SJSA1 (cell line): ENCODE measurements at regions not wholly inside any gene's neighbourhood (a gene's known extent, or its start where the extent isn't known, plus 50 kb on each side); places are given as distances from the start of the nearest gene placed in this dataset.

ENCODE experiments used
- DNase-seq, 2 experiments: peaks; one replicate each; pipeline ENCODE4 v3.0.0-alpha.2; 2015 to 2020; ENCODE audit warnings: low spot score in 2 of 2, low read depth in 1 of 2
- H3K27ac ChIP-seq: fragments of 250-450 bp; sonication (Bioruptor Pico); 2 replicates; pipeline ENCODE4 v1.5.1; 2020; ENCODE audit warnings: mild to moderate bottlenecking, moderate library complexity
- H3K27me3 ChIP-seq: fragments of 250-450 bp; sonication (Bioruptor Pico); replicated peaks from 2 replicates; pipeline ENCODE4 v1.5.1; 2020; ENCODE audit warnings: mild to moderate bottlenecking, moderate library complexity
- H3K36me3 ChIP-seq: fragments of 250-450 bp; sonication (Bioruptor Pico); 2 replicates; pipeline ENCODE4 v1.5.1; 2020; ENCODE audit warnings: mild to moderate bottlenecking
- H3K4me1 ChIP-seq: fragments of 250-450 bp; sonication (Bioruptor Pico); replicated peaks from 2 replicates; pipeline ENCODE4 v1.6.1; 2021; ENCODE audit warnings: mild to moderate bottlenecking
- H3K4me3 ChIP-seq: fragments of 250-450 bp; sonication (Bioruptor Pico); 2 replicates; pipeline ENCODE4 v1.5.1; 2020; ENCODE audit warnings: mild to moderate bottlenecking
- H3K9me3 ChIP-seq: fragments of 250-450 bp; sonication (Bioruptor Pico); replicated peaks from 2 replicates; pipeline ENCODE4 v1.5.1; 2020; ENCODE audit warnings: mild to moderate bottlenecking

DNA sequence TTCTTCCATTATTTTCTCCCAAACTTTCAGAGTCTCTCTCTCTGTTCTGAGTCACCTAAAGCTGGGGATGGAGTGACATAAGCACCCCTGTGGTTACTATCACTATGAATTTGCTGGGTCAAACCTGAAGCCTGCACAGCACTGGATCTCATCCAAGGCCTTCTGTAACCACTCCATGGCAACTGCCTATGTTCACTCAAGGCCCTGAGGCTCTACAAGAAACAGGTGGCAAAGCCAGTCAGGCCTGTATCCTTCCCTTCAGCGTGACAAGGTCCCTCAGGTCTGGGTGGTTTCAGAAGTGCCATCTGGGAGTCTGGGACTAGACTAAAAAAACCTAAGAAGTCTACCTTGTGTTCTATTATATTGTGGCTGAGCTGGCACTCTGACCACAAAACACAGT, 1278.8 kb upstream of the EYS start:
- Histone ChIP-seq H3K27me3 (no peaks in the 10 kb centered on the region; the same call in 1 of the 2 replicates), H3K9me3 (peaks cover 4% of the 10 kb centered on the region; the same call in 1 of the 2 replicates), H3K4me1 (no peaks in the 10 kb centered on the region), H3K27ac (no peak overlapping the region), H3K4me3 (no peak overlapping the region), H3K36me3 (no peaks in the 10 kb centered on the region)
- no peak for DNase-seq

DNA sequence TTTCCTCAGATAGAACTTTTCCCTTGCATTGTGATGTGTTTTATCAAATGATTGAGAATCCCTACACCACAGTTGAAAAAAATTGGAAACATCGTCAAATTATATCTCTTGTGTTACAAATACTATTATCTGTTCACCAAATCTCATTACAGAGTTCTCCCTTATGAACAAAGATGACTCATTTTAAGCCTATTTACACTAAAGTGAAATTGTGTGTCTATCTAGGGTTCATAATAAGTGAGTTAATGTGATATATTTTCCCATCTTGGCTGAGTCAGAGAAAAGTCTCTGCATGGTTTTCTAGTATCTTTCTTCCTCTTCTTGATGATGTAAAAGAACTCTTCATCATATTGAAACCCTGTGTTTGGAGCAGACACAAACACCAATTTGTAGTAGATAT, 1263.3 kb upstream of the EYS start:
- peaks cover 3% of the 10 kb centered on the region; the same call in 1 of the 2 replicates for H3K9me3 ChIP-seq
- no peaks in the 10 kb centered on the region for H3K36me3 ChIP-seq
- DNase-seq, result no peak
- no peaks in the 10 kb centered on the region for H3K27me3 ChIP-seq
- no peak overlapping the region for H3K27ac ChIP-seq
- no peaks in the 10 kb centered on the region for H3K4me1 ChIP-seq
- no peak overlapping the region for H3K4me3 ChIP-seq

DNA sequence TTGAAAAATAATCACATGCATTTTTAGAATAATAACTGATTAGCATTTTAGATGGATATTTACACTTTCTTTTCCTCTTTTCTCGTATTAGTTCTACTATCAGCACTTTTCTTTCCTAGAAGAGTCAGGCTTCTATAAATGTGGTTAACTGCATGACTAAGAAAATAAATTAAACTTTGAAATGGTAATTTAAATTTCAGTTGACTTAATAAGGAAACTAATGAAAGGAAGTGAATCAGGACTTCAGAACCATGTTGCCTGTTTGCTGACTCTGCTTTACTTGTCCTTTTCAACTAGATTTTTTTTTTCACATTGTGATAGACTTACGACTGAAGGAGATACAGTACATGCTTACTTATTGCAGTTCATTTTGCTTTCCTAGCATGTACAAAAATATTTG, 1258.2 kb upstream of the EYS start:
- no peak overlapping the region for H3K27ac ChIP-seq
- H3K4me1 ChIP-seq, result no peaks in the 10 kb centered on the region
- no peak overlapping the region for H3K4me3 ChIP-seq
- no peak for DNase-seq
- H3K9me3 ChIP-seq, result 0 out of 2 replicates have a peak, but pooled peaks cover 7% of the 10 kb centered on the region
- H3K36me3 ChIP-seq, result no peaks in the 10 kb centered on the region
- H3K27me3 ChIP-seq, result no peaks in the 10 kb centered on the region

DNA sequence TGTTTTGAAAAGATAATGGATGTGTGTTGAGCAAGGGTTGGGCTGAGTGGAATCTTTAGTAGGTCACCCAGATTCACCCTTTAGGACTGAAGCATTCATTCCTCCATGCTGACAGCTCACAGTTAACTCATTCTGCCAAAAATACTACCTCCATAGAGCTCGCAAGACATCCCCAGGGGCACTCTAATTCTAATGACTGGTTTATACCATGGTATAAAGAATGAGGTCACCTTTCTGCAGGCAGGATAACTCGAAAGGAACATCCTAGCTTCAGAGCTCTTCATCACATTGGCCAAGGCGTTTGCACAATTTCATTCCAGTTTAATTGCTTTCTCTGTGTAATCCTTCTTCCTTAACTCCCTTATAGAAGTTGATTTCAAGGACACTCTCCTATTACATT, 1257.2 kb upstream of the EYS start:
- DNase-seq, result no peak

DNA sequence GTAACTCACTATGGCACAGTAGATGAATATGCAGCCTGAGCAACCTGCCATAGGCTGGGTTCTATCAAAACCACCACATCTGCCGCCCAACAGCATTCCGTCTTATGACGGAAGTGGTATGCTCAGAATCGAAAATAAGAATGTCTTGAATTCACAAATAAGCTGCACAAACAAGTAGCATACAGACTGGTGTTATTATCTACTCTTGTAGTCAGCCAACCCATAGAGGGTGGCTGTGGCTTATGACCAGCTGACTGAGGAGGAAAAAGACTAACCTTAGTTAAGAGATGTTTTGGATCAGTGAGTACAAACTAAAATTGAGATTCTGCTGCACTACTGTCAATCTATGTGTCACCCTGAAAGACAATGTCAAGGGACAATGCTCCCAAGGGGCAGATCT, 1255.1 kb upstream of the EYS start:
- H3K4me1 ChIP-seq, result no peaks in the 10 kb centered on the region
- 0 out of 2 replicates have a peak, but pooled peaks cover 7% of the 10 kb centered on the region for H3K9me3 ChIP-seq

More for the DNA sequence above, 1257.2 kb upstream of the EYS start:
- no peaks in the 10 kb centered on the region for H3K36me3 ChIP-seq
- 0 out of 2 replicates have a peak, but pooled peaks cover 7% of the 10 kb centered on the region for H3K9me3 ChIP-seq
- no peaks in the 10 kb centered on the region for H3K4me1 ChIP-seq
- H3K4me3 ChIP-seq, result no peak overlapping the region
- H3K27me3 ChIP-seq, result no peaks in the 10 kb centered on the region
- no peak overlapping the region for H3K27ac ChIP-seq

DNA sequence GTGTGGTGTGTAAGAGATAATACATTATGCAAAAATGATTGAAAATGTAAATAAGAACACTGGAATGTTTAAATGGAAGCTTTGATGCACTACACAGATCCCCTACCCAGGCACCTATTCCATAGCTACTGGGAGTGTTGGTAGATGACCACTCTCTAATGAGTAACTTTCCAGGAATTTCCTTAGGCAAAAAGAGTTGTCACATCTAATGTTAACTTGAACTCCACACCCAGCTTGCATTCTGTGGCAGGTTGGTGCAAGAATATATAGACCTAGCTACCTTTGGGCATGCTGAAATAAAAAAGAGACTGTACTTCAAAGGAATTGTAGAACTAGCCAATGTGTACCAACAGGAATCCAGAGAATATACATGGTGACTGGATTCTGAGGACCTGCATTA, 1254.2 kb upstream of the EYS start:
- H3K4me3 ChIP-seq, result no peak overlapping the region
- no peak for DNase-seq
- no peaks in the 10 kb centered on the region for H3K4me1 ChIP-seq
- H3K27me3 ChIP-seq, result no peaks in the 10 kb centered on the region
- 0 out of 2 replicates have a peak, but pooled peaks cover 4% of the 10 kb centered on the region for H3K9me3 ChIP-seq
- H3K27ac ChIP-seq, result no peak overlapping the region
- H3K36me3 ChIP-seq, result no peaks in the 10 kb centered on the region

More for the DNA sequence above, 1255.1 kb upstream of the EYS start:
- no peaks in the 10 kb centered on the region for H3K36me3 ChIP-seq
- H3K4me3 ChIP-seq, result no peak overlapping the region
- H3K27ac ChIP-seq, result no peak overlapping the region
- H3K27me3 ChIP-seq, result no peaks in the 10 kb centered on the region
- no peak for DNase-seq

DNA sequence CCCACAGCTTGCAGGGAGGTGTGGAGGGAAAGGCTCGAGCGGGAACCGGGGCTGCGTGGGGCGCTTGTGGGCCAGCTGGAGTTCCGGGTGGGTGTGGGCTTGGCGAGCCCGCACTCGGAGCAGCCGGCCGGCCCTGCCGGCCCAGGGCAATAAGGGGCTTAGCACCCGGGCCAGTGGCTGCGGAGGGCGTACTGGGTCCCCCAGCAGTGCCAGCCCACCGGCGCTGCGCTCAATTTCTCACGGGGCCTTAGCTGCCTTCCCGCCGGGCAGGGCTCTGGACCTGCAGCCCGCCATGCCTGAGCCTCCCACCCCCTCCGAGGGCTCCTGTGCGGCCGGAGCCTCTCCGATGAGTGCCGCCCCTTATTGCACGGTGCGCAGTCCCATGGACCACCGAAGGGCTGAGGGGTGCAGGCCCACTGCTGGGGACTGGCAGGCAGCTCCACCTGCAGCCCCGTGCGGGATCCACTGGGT, 1242.2 kb upstream of the EYS start:
- H3K9me3 ChIP-seq, result no peaks in the 10 kb centered on the region; the same call in 1 of the 2 replicates
- H3K27me3 ChIP-seq, result no peaks in the 10 kb centered on the region
- no peak overlapping the region for H3K4me3 ChIP-seq
- no peaks in the 10 kb centered on the region for H3K36me3 ChIP-seq
- DNase-seq, result no peak
- H3K27ac ChIP-seq, result no peak overlapping the region
- no peaks in the 10 kb centered on the region for H3K4me1 ChIP-seq

DNA sequence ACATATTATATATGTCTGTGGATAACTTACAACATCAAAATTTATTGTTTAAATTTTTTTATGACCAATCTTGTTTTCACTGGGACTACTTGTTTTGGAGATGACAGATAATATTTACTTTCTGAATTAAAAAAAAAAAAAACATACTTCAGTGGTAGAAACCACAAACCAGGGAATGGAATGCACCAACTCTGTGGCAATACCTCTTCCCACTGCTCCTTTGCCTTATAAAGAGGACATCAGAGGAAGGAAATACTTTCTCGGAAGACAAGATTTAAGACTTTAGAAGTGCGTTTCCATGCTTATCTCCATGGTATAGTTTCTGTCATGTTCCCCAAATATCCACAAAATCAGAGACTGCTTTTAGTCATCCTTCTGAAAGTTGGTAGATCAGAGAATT, 1241.1 kb upstream of the EYS start:
- no peak for DNase-seq
- no peaks in the 10 kb centered on the region for H3K27me3 ChIP-seq
- no peak overlapping the region for H3K4me3 ChIP-seq
- H3K4me1 ChIP-seq, result no peaks in the 10 kb centered on the region
- no peaks in the 10 kb centered on the region for H3K36me3 ChIP-seq
- no peak overlapping the region for H3K27ac ChIP-seq
- H3K9me3 ChIP-seq, result no peaks in the 10 kb centered on the region

DNA sequence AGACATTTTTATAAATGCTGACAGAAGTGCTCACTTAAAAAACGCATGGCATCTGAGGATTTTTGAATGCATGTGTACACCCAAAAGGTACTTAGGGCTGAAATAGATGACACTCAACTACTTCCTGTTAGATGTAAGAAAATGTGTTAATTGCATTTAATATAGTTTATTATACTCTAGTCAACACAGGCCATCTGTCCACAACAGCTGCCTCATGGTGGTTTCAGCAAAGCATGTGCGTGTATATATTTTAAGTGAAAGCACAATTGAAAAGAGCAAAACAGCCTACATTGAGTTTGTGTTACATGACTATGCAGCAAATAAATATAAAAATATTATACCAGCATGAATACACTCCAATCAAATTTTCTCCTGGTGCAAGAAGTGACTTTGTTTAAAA, 1233.0 kb upstream of the EYS start:
- no peaks in the 10 kb centered on the region for H3K4me1 ChIP-seq

DNA sequence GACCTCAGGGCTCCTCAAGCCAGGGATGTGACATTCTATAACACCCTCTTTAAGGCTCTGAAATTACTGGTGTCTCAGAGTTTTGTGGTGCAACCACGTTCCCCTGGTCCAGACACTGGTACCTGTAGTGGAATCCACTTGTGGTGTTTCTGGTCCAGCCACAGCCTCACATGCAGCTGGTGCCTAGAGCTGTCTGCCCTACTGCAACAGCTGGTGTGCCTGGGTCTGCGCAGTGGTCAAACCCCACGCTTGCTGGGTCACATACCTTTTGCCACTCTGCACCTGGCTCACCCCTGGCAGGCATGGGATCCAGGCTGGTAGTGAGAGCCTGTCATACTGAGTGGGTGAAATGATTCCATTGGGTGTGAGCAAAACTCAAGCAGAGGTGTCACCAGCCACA, 1230.2 kb upstream of the EYS start:
- no peaks in the 10 kb centered on the region for H3K36me3 ChIP-seq
- H3K27me3 ChIP-seq, result no peaks in the 10 kb centered on the region
- no peak for DNase-seq
- H3K27ac ChIP-seq, result no peak overlapping the region
- H3K9me3 ChIP-seq, result 0 out of 2 replicates have a peak, but pooled peaks cover 4% of the 10 kb centered on the region
- no peaks in the 10 kb centered on the region for H3K4me1 ChIP-seq
- no peak overlapping the region for H3K4me3 ChIP-seq

More for the DNA sequence above, 1233.0 kb upstream of the EYS start:
- Histone ChIP-seq H3K36me3 (no peaks in the 10 kb centered on the region), H3K9me3 (0 out of 2 replicates have a peak, but pooled peaks cover 4% of the 10 kb centered on the region), H3K4me3 (no peak overlapping the region), H3K27me3 (no peaks in the 10 kb centered on the region), H3K27ac (no peak overlapping the region)
- DNase-seq, result no peak

DNA sequence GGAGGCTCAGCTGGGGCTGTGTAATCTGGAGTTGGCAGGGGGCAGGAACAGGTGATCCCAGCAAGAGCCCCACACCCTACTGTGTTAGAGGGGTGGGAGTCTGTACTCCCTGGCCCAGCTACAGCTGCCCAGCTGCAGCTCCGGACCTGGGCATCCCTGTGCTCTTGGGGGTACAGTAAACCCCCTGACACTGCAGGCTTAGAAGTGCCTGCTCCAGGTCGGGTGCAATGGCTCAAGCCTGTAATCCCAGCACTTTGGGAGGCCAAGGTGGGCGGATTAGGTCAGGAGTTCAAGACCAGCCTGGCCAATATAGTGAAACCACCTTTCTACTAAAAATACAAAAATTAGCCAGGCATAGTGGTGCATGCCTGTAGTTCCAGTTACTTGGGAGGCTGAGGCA, 1228.6 kb upstream of the EYS start:
- Histone ChIP-seq H3K27ac (no peak overlapping the region), H3K36me3 (no peaks in the 10 kb centered on the region), H3K4me3 (no peak overlapping the region), H3K4me1 (no peaks in the 10 kb centered on the region), H3K27me3 (no peaks in the 10 kb centered on the region), H3K9me3 (0 out of 2 replicates have a peak, but pooled peaks cover 2% of the 10 kb centered on the region)
- no peak for DNase-seq

DNA sequence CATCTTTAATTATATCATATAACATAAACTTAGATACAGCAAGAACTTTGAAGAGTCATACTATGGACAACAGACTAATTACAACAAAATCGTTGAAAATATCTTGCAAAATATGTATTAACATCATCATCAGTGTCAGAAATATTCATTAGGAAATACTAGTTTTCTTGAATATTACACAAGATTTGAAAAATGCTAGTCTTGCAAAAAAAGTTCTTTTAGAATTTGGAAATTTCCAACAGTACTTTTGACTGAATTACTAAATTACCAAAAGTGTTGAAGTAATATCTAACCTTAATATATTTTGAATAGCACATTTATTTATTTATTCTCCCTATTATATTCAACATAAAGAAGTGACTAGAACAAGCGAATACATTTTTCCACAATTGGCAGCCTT, 1224.8 kb upstream of the EYS start:
- no peaks in the 10 kb centered on the region for H3K4me1 ChIP-seq
- H3K27me3 ChIP-seq, result no peaks in the 10 kb centered on the region
- H3K9me3 ChIP-seq, result 0 out of 2 replicates have a peak, but pooled peaks cover 2% of the 10 kb centered on the region
- H3K27ac ChIP-seq, result no peak overlapping the region
- no peak for DNase-seq
- no peaks in the 10 kb centered on the region for H3K36me3 ChIP-seq
- no peak overlapping the region for H3K4me3 ChIP-seq

DNA sequence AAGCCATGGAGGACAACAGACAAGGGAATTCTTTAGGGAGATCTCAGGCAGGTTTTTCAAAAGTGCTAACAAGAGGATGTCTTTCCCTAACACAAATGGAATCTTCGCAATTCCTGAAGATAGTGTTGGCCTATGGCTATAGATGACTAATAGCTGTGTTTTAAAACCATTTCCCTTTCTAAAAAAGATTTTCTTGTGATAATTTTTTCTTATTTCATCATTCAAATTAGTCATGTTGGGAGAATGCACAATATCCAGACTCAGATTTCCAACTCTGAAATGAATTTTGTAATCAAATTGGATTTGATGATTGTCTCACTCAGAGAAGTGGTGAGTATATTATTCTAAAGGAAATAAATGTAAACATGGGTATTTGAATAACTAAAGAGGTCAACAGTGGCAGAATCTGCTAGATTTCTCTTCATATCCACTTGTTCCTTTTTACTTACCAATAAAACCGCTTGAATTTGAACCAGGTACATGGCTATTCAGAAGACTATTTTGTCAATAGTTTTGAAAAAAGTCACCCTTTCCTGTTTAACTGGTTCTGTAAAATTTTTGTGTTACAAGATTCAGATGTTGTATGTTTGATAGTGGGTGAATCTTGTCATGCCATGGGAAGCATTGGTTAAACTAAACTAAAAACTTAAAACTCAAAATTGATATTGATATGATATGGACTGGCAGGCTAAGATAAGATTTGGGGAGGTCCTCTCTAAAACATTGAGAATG, 1223.7 kb upstream of the EYS start:
- Histone ChIP-seq H3K4me3 (no peak overlapping the region), H3K27me3 (no peaks in the 10 kb centered on the region), H3K36me3 (no peaks in the 10 kb centered on the region), H3K4me1 (no peaks in the 10 kb centered on the region), H3K9me3 (0 out of 2 replicates have a peak, but pooled peaks cover 4% of the 10 kb centered on the region), H3K27ac (no peak overlapping the region)
- DNase-seq, result no peak

DNA sequence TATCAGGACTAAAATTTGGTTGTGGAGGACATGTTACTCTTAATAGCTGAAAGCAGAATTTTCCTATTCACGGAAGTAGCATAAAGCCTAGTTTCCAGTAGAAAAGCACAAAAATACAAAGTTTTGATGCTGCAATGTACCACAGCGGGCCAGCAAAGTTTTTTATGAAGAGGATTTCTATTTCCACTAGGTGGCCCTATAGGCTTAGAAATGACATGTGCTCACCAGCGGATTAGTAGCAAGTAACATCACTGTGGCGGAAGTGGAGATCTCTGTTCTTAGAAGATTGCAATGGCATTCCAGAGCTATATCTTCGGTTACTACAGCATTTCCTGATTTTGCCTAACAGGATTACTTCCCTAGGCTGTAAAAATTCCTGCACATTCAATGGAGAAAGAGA, 1219.0 kb upstream of the EYS start:
- 0 out of 2 replicates have a peak, but pooled peaks cover 5% of the 10 kb centered on the region for H3K9me3 ChIP-seq
- H3K27ac ChIP-seq, result no peak overlapping the region
- no peaks in the 10 kb centered on the region for H3K36me3 ChIP-seq
- no peak for DNase-seq
- no peaks in the 10 kb centered on the region for H3K4me1 ChIP-seq
- H3K27me3 ChIP-seq, result no peaks in the 10 kb centered on the region
- no peak overlapping the region for H3K4me3 ChIP-seq
